H1 (cell line): ENCODE measurements at regions not wholly inside any gene's neighbourhood (a gene's known extent, or its start where the extent isn't known, plus 50 kb on each side); places are given as distances from the start of the nearest gene placed in this dataset.

Experiments
- CTCF ChIA-PET: fragments of 300-600 bp; sonication (Branson Sonifier 250); formaldehyde crosslinking; loops from one replicate; lab custom pipeline; 2021; ENCODE audit not compliant: partially characterized antibody; lab: Charles Lee
- POLR2A ChIA-PET: fragments of 300-600 bp; sonication (Branson Sonifier 250); formaldehyde crosslinking; loops from one replicate; lab custom pipeline; 2021; ENCODE audit warnings: inconsistent platforms; ENCODE audit not compliant: partially characterized antibody; lab: Charles Lee
- DNase-seq, 2 experiments: peaks; one replicate each; pipeline versions ENCODE4 v3.0.0 to v3.0.0-alpha.2; 2010 to 2022; ENCODE audit warnings: low spot score in 2 of 2, low read depth in 1 of 2, mixed read lengths in 1 of 2
- FAIRE-seq: peaks from 2 replicates; lab custom pipeline; 2011; peaks lifted over from hg19 to GRCh38; lab: Jason Lieb, UNC
- H2AFZ ChIP-seq: 2 replicates; pipeline ENCODE4 v1.8.1; 2012; ENCODE audit warnings: low read length, inconsistent platforms
- H2AK5ac ChIP-seq: 2 replicates; pipeline ENCODE4 v1.6.1; 2013; ENCODE audit warnings: low read depth, low read length
- H2BK120ac ChIP-seq: replicated peaks from 2 replicates; pipeline ENCODE3; 2013; ENCODE audit warnings: low read depth, low read length, inconsistent platforms
- H2BK12ac ChIP-seq: 2 replicates; pipeline ENCODE4 v1.6.1; 2013; ENCODE audit warnings: low read depth, low read length
- H2BK15ac ChIP-seq: 2 replicates; pipeline ENCODE4 v1.6.1; 2013; ENCODE audit warnings: low read length
- H2BK20ac ChIP-seq: 2 replicates; pipeline ENCODE4 v1.6.1; 2013; ENCODE audit warnings: low read length
- H2BK5ac ChIP-seq: 2 replicates; pipeline ENCODE4 v1.6.1; 2013; ENCODE audit warnings: low read depth, low read length
- H3K14ac ChIP-seq: 2 replicates; pipeline ENCODE4 v1.6.1; 2013; ENCODE audit warnings: inconsistent platforms; ENCODE audit not compliant: insufficient read length
- H3K18ac ChIP-seq: 2 replicates; pipeline ENCODE4 v1.6.1; 2013; ENCODE audit warnings: low read length; ENCODE audit errors: extremely low read depth
- H3K23ac ChIP-seq: 2 replicates; pipeline ENCODE4 v1.6.1; 2013; ENCODE audit warnings: inconsistent platforms; ENCODE audit not compliant: insufficient read length
- H3K23me2 ChIP-seq: 2 replicates; pipeline ENCODE4 v1.6.1; 2013; ENCODE audit warnings: low read depth, low read length
- H3K27ac ChIP-seq: 2 replicates; pipeline ENCODE4 v1.6.1; 2011; ENCODE audit warnings: low read depth, low read length, inconsistent platforms
- H3K27me3 ChIP-seq, 4 experiments: replicated peaks in 1 of 4; 1 replicate in 1 of 4; 2 replicates in 3 of 4; pipeline versions ENCODE4 v1.6.1 to v1.8.1; 2011 to 2013; ENCODE audit warnings: low read length in 3 of 4, mild to moderate bottlenecking in 3 of 4, inconsistent platforms in 2 of 4, mixed read lengths in 2 of 4, moderate library complexity in 1 of 4; ENCODE audit not compliant: control insufficient read depth in 3 of 4, insufficient read depth in 3 of 4; ENCODE audit errors: extremely low read depth in 1 of 4
- H3K36me3 ChIP-seq, 4 experiments: 2 replicates each; pipeline versions ENCODE4 v1.6.1 to v1.8.1; 2011 to 2013; ENCODE audit warnings: mild to moderate bottlenecking in 4 of 4, low read length in 3 of 4, moderate library complexity in 2 of 4, control low read depth in 1 of 4, inconsistent platforms in 1 of 4; ENCODE audit not compliant: insufficient read depth in 4 of 4, control insufficient read depth in 2 of 4
- H3K4ac ChIP-seq: replicated peaks from 2 replicates; pipeline ENCODE3; 2013; ENCODE audit warnings: low read length, low read depth, mixed read lengths, inconsistent platforms; ENCODE audit not compliant: insufficient read length
- H3K4me1 ChIP-seq, 4 experiments: replicated peaks in 1 of 4; 1 replicate in 1 of 4; 2 replicates in 3 of 4; pipeline versions ENCODE4 v1.6.1 to v1.8.1; 2011 to 2013; ENCODE audit warnings: low read length in 3 of 4, inconsistent platforms in 2 of 4, mixed read lengths in 1 of 4; ENCODE audit not compliant: insufficient read depth in 4 of 4, control insufficient read depth in 3 of 4
- H3K4me2 ChIP-seq, 2 experiments: 2 replicates each; pipeline versions ENCODE4 v1.6.1 to v1.8.1; 2011 to 2013; ENCODE audit warnings: low read depth in 2 of 2, low read length in 2 of 2, control low read depth in 1 of 2, inconsistent platforms in 1 of 2, mild to moderate bottlenecking in 1 of 2; ENCODE audit not compliant: insufficient read depth in 1 of 2
- H3K4me3 ChIP-seq, 4 experiments: fragments of 200-600, 300-600 bp in 1 of 4; sonication (generic), shearing (Covaris generic), sonication (Bioruptor Twin) in 1 of 4; 2 replicates each; pipeline versions ENCODE4 v1.5.1 to v1.8.1; 2011 to 2016; ENCODE audit warnings: low read length in 4 of 4, low read depth in 3 of 4, control low read depth in 2 of 4, inconsistent platforms in 2 of 4, mild to moderate bottlenecking in 2 of 4, mixed read lengths in 1 of 4, moderate library complexity in 1 of 4; ENCODE audit not compliant: insufficient read depth in 2 of 4; ENCODE audit errors: extremely low read depth in 1 of 4
- H3K56ac ChIP-seq: replicated peaks from 2 replicates; pipeline ENCODE3; 2013; ENCODE audit warnings: low read depth, mild to moderate bottlenecking, mixed read lengths, low read length, inconsistent platforms; ENCODE audit not compliant: insufficient read length
- H3K79me1 ChIP-seq: 2 replicates; pipeline ENCODE4 v1.6.1; 2013; ENCODE audit warnings: low read depth, low read length, control low read depth
- H3K79me2 ChIP-seq, 2 experiments: 2 replicates each; pipeline versions ENCODE4 v1.6.1 to v1.8.1; 2012 to 2013; ENCODE audit warnings: low read length in 2 of 2, mild to moderate bottlenecking in 2 of 2, inconsistent platforms in 1 of 2; ENCODE audit not compliant: insufficient read depth in 2 of 2, control insufficient read depth in 1 of 2
- H3K9ac ChIP-seq, 4 experiments: replicated peaks in 1 of 4; 1 replicate in 1 of 4; 2 replicates in 3 of 4; pipeline versions ENCODE4 v1.6.1 to v1.8.1; 2011 to 2013; ENCODE audit warnings: low read depth in 3 of 4, low read length in 3 of 4, control low read depth in 2 of 4, mild to moderate bottlenecking in 2 of 4, moderate library complexity in 2 of 4, inconsistent platforms in 1 of 4; ENCODE audit errors: extremely low read depth in 1 of 4
- H3K9me3 ChIP-seq, 2 experiments: 2 replicates each; pipeline versions ENCODE4 v1.6.1 to v1.8.1; 2012 to 2013; ENCODE audit warnings: mild to moderate bottlenecking in 2 of 2, moderate library complexity in 2 of 2, control low read depth in 1 of 2, inconsistent platforms in 1 of 2, low read depth in 1 of 2, low read length in 1 of 2, mixed read lengths in 1 of 2; ENCODE audit not compliant: insufficient read depth in 2 of 2
- H4K20me1 ChIP-seq, 2 experiments: replicated peaks in 1 of 2; 2 replicates each; pipeline versions ENCODE3 to v1.8.1; 2011 to 2013; ENCODE audit warnings: inconsistent platforms in 2 of 2, low read length in 2 of 2, mild to moderate bottlenecking in 1 of 2; ENCODE audit not compliant: insufficient read depth in 2 of 2, control insufficient read depth in 1 of 2
- H4K5ac ChIP-seq: 2 replicates; pipeline ENCODE4 v1.6.1; 2013; ENCODE audit warnings: low read length, low read depth, mixed read lengths, inconsistent platforms; ENCODE audit not compliant: insufficient read length
- H4K8ac ChIP-seq: 2 replicates; pipeline ENCODE4 v1.8.0; 2013; ENCODE audit warnings: mild to moderate bottlenecking, moderate library complexity, low read length, inconsistent platforms; ENCODE audit not compliant: insufficient read depth; ENCODE audit errors: extremely low read depth
- H4K91ac ChIP-seq: replicated peaks from 2 replicates; pipeline ENCODE3; 2013; ENCODE audit warnings: low read length, mixed read lengths, inconsistent platforms; ENCODE audit not compliant: insufficient read length
- E2F6 ChIP-seq: IDR thresholded peaks from 2 replicates; pipeline ENCODE4 v1.6.1; 2012; ENCODE audit warnings: inconsistent platforms
- PHF8 ChIP-seq: fragments of 200-600 bp; sonication (generic); conservative IDR thresholded peaks from 2 replicates; pipeline ENCODE4 v1.7.1; 2012; ENCODE audit warnings: low read depth, mild to moderate bottlenecking, inconsistent platforms, low read length, moderate library complexity
- RAD21 ChIP-seq, 2 experiments: IDR thresholded peaks in 1 of 2; conservative IDR thresholded peaks in 1 of 2; 2 replicates each; pipeline ENCODE4 v1.6.1; 2011; ENCODE audit warnings: low read depth in 2 of 2, low read length in 2 of 2, improper control_type of control experiment in 1 of 2, inconsistent platforms in 1 of 2, mild to moderate bottlenecking in 1 of 2, moderate library complexity in 1 of 2
- TAF1 ChIP-seq: IDR thresholded peaks from 2 replicates; pipeline ENCODE4 v1.6.1; 2011; ENCODE audit warnings: mild to moderate bottlenecking, low read depth, low read length
- WGBS, 2 experiments: shearing (Covaris generic) in 1 of 2; methylation state at CpG; one replicate each; pipeline versions ENCODE4 v1.1.6 to v1.1.7; 2013 to 2015; ENCODE audit warnings: low lambda C conversion rate in 2 of 2, mixed read lengths in 2 of 2, inconsistent platforms in 1 of 2, low coverage in 1 of 2, missing lambda C conversion rate in 1 of 2; ENCODE audit not compliant: insufficient replicate concordance in 2 of 2, insufficient coverage in 1 of 2, insufficient read length in 1 of 2; ENCODE audit errors: extremely low coverage in 1 of 2, missing lambda C conversion rate in 1 of 2; 5-methylcytosine and 5-hydroxymethylcytosine counted together

- H3K4me1 ChIP-seq = peaks cover 0 to 3% (median under 1%) of the 10 kb centered on the region in 4 experiments; a peak in 2 of 7 replicates
- H4K5ac ChIP-seq = no peak overlapping the region
- H2AFZ ChIP-seq = no peak overlapping the region
- no peak for TF ChIP-seq E2F6
- no peak for TF ChIP-seq TAF1
- no peak for TF ChIP-seq RAD21 (IDR thresholded peaks at IDR 0.05 in 1 of 2, conservative IDR thresholded peaks at IDR 0.05 in 1 of 2; ENCODE audit: low read depth in 2 of 2, low read length in 2 of 2)
- no peak for TF ChIP-seq PHF8
- H3K9me3 ChIP-seq = no peaks in the 10 kb centered on the region
- H4K91ac ChIP-seq = no peak overlapping the region
- H3K36me3 ChIP-seq = no peaks in the 10 kb centered on the region
- H3K79me2 ChIP-seq = no peaks in the 10 kb centered on the region
- no peak overlapping the region for H4K8ac ChIP-seq
- no peak overlapping the region for H2BK5ac ChIP-seq
- POLR2A ChIA-PET = interaction anchor here (0.7 kb wide), 1 partner anchor 13 kb away, joined by 3 read pairs; no protein-coding TSS in a partner anchor
- H2BK20ac ChIP-seq = no peak overlapping the region
- H2BK12ac ChIP-seq = no peak overlapping the region
- H3K14ac ChIP-seq = no peak overlapping the region
- CTCF ChIA-PET = interaction anchor here (0.7 to 5.3 kb wide), 30 partner anchors 7 to 179 kb away, joined by 3 to 59 read pairs (median 10); no protein-coding TSS in a partner anchor
- H2BK120ac ChIP-seq = no peak overlapping the region
- H3K18ac ChIP-seq = no peak overlapping the region
- no peaks in the 10 kb centered on the region for H3K79me1 ChIP-seq
- no peak overlapping the region for H3K4ac ChIP-seq
- DNase-seq (no peak), FAIRE-seq (no peak)
- H3K4me2 ChIP-seq = no peak overlapping the region
- no peak overlapping the region for H2BK15ac ChIP-seq
- no peak overlapping the region for H3K23ac ChIP-seq
- 67% methylated on average over 4 of the region's 4 CpGs; no CpG with 5 or more reads in 1 of the 2 experiments for WGBS, 2 experiments
- peaks cover 0 to 10% of the 10 kb centered on the region in 2 experiments for H4K20me1 ChIP-seq
- no peak overlapping the region for H3K56ac ChIP-seq
- H3K27ac ChIP-seq = no peak overlapping the region
- no peak overlapping the region for H3K9ac ChIP-seq
- no peak overlapping the region for H2AK5ac ChIP-seq
- no peak overlapping the region for H3K4me3 ChIP-seq
- H3K23me2 ChIP-seq = peaks cover 8% of the 10 kb centered on the region
- H3K27me3 ChIP-seq = no peaks in the 10 kb centered on the region
These were observed 108.6 kb upstream of the RUNX3 start for GRCh38 chr1:25038699-25039098.
